Stimulated activated naive CD8-positive, alpha-beta T cell treated with anti-CD3 and anti-CD28 coated beads, Interleukin-15, Interleukin-2, amounts not matched to agents 100 ng/mL and 50 ng/mL, for 24 hours (primary cell): ENCODE measurements at regions not wholly inside any gene's neighbourhood (a gene's known extent, or its start where the extent isn't known, plus 50 kb on each side); places are given as distances from the start of the nearest gene placed in this dataset.

Experiments
- H3K27ac Mint-ChIP-seq: one replicate; pipeline ENCODE4 v1.8.0; 2021; ENCODE audit warnings: mild to moderate bottlenecking, mixed read lengths
- H3K27me3 Mint-ChIP-seq: one replicate; pipeline ENCODE4 v1.8.0; 2021; ENCODE audit warnings: mixed read lengths
- H3K36me3 Mint-ChIP-seq: one replicate; pipeline ENCODE4 v1.8.0; 2021; ENCODE audit warnings: low read depth, mixed read lengths
- H3K4me1 Mint-ChIP-seq: one replicate; pipeline ENCODE4 v1.8.0; 2021; ENCODE audit warnings: low read depth, mixed read lengths
- H3K4me3 Mint-ChIP-seq: one replicate; pipeline ENCODE4 v1.8.0; 2021; ENCODE audit warnings: mild to moderate bottlenecking, mixed read lengths
- H3K9me3 Mint-ChIP-seq: one replicate; pipeline ENCODE4 v1.8.0; 2021; ENCODE audit warnings: mixed read lengths

- Mint-ChIP-seq H3K9me3 (no peaks in the 10 kb centered on the region), H3K27ac (no peak overlapping the region), H3K4me3 (no peak overlapping the region), H3K36me3 (no peaks in the 10 kb centered on the region), H3K27me3 (no peaks in the 10 kb centered on the region), H3K4me1 (no peaks in the 10 kb centered on the region)
Measured at GRCh38 chr19:5265260-5265659, 75.4 kb downstream of the PTPRS start.

- no peak overlapping the region for H3K27ac Mint-ChIP-seq
- H3K9me3 Mint-ChIP-seq = no peaks in the 10 kb centered on the region
- H3K4me3 Mint-ChIP-seq = no peak overlapping the region
Measured at GRCh38 chr19:5264453-5264852, 76.2 kb downstream of the PTPRS start.

GRCh38 chr19:5263615-5264014 lies 77.0 kb downstream of the PTPRS start:
- no peaks in the 10 kb centered on the region for H3K27me3 Mint-ChIP-seq

More at GRCh38 chr19:5264453-5264852, 76.2 kb downstream of the PTPRS start:
- H3K4me1 Mint-ChIP-seq = no peaks in the 10 kb centered on the region
- H3K27me3 Mint-ChIP-seq = no peaks in the 10 kb centered on the region
- no peaks in the 10 kb centered on the region for H3K36me3 Mint-ChIP-seq

GRCh38 chr19:5262721-5263120 lies 77.9 kb downstream of the PTPRS start:
- H3K4me3 Mint-ChIP-seq = no peak overlapping the region
- H3K4me1 Mint-ChIP-seq = no peaks in the 10 kb centered on the region
- no peaks in the 10 kb centered on the region for H3K27me3 Mint-ChIP-seq
- no peaks in the 10 kb centered on the region for H3K36me3 Mint-ChIP-seq
- H3K9me3 Mint-ChIP-seq = no peaks in the 10 kb centered on the region
- no peak overlapping the region for H3K27ac Mint-ChIP-seq

More at GRCh38 chr19:5263615-5264014, 77.0 kb downstream of the PTPRS start:
- Mint-ChIP-seq H3K4me1 (no peaks in the 10 kb centered on the region), H3K4me3 (no peak overlapping the region), H3K9me3 (no peaks in the 10 kb centered on the region), H3K36me3 (no peaks in the 10 kb centered on the region), H3K27ac (no peak overlapping the region)

GRCh38 chr19:5261156-5261890 lies 79.3 kb downstream of the PTPRS start:
- Mint-ChIP-seq H3K36me3 (peaks cover under 1% of the 10 kb centered on the region), H3K9me3 (peaks cover 4% of the 10 kb centered on the region), H3K4me1 (no peaks in the 10 kb centered on the region), H3K27ac (no peak overlapping the region), H3K27me3 (no peaks in the 10 kb centered on the region), H3K4me3 (no peak overlapping the region)

- no peaks in the 10 kb centered on the region for H3K27me3 Mint-ChIP-seq
- no peak overlapping the region for H3K27ac Mint-ChIP-seq
- H3K36me3 Mint-ChIP-seq = peaks cover 8% of the 10 kb centered on the region
- H3K4me1 Mint-ChIP-seq = no peaks in the 10 kb centered on the region
- H3K4me3 Mint-ChIP-seq = no peak overlapping the region
- H3K9me3 Mint-ChIP-seq = peaks cover 9% of the 10 kb centered on the region
Measured at GRCh38 chr19:5260381-5260967, 80.1 kb downstream of the PTPRS start.

GRCh38 chr19:5259750-5260149 lies 80.9 kb downstream of the PTPRS start:
- Mint-ChIP-seq H3K4me1 (no peaks in the 10 kb centered on the region), H3K36me3 (peaks cover 8% of the 10 kb centered on the region), H3K9me3 (peaks cover 16% of the 10 kb centered on the region), H3K4me3 (no peak overlapping the region), H3K27me3 (no peaks in the 10 kb centered on the region), H3K27ac (no peak overlapping the region)

- Mint-ChIP-seq H3K9me3 (peaks cover 16% of the 10 kb centered on the region), H3K27ac (no peak overlapping the region), H3K36me3 (peaks cover 8% of the 10 kb centered on the region), H3K4me1 (no peaks in the 10 kb centered on the region), H3K4me3 (no peak overlapping the region), H3K27me3 (no peaks in the 10 kb centered on the region)
Measured at GRCh38 chr19:5257155-5258045, 83.2 kb downstream of the PTPRS start.

- H3K27me3 Mint-ChIP-seq = no peaks in the 10 kb centered on the region
Measured at GRCh38 chr19:5255602-5256231, 84.9 kb downstream of the PTPRS start.

GRCh38 chr19:5254944-5255343 lies 85.7 kb downstream of the PTPRS start:
- Mint-ChIP-seq H3K27me3 (no peaks in the 10 kb centered on the region), H3K27ac (no peak overlapping the region), H3K36me3 (peaks cover 8% of the 10 kb centered on the region), H3K4me3 (no peak overlapping the region), H3K9me3 (peaks cover 16% of the 10 kb centered on the region), H3K4me1 (no peaks in the 10 kb centered on the region)

More at GRCh38 chr19:5255602-5256231, 84.9 kb downstream of the PTPRS start:
- Mint-ChIP-seq H3K36me3 (peaks cover 8% of the 10 kb centered on the region), H3K4me1 (no peaks in the 10 kb centered on the region), H3K27ac (no peak overlapping the region), H3K9me3 (peaks cover 16% of the 10 kb centered on the region), H3K4me3 (no peak overlapping the region)

GRCh38 chr19:5254543-5254942 lies 86.1 kb downstream of the PTPRS start:
- Mint-ChIP-seq H3K4me1 (no peaks in the 10 kb centered on the region), H3K36me3 (peaks cover 8% of the 10 kb centered on the region), H3K9me3 (peaks cover 16% of the 10 kb centered on the region), H3K27me3 (peaks cover 4% of the 10 kb centered on the region), H3K4me3 (no peak overlapping the region), H3K27ac (no peak overlapping the region)

GRCh38 chr19:5253406-5254110 lies 87.1 kb downstream of the PTPRS start:
- no peaks in the 10 kb centered on the region for H3K4me1 Mint-ChIP-seq
- no peak overlapping the region for H3K4me3 Mint-ChIP-seq
- peaks cover 8% of the 10 kb centered on the region for H3K36me3 Mint-ChIP-seq

GRCh38 chr19:5251096-5252065 lies 89.2 kb downstream of the PTPRS start:
- H3K4me3 Mint-ChIP-seq = no peak overlapping the region
- no peak overlapping the region for H3K27ac Mint-ChIP-seq
- H3K9me3 Mint-ChIP-seq = peaks cover 13% of the 10 kb centered on the region
- H3K36me3 Mint-ChIP-seq = peaks cover 8% of the 10 kb centered on the region
- peaks cover 19% of the 10 kb centered on the region for H3K27me3 Mint-ChIP-seq
- H3K4me1 Mint-ChIP-seq = peaks cover 6% of the 10 kb centered on the region

More at GRCh38 chr19:5253406-5254110, 87.1 kb downstream of the PTPRS start:
- Mint-ChIP-seq H3K27me3 (peaks cover 10% of the 10 kb centered on the region), H3K9me3 (peaks cover 16% of the 10 kb centered on the region), H3K27ac (no peak overlapping the region)
